ENCODE measurements at regions not wholly inside any gene's neighbourhood (a gene's known extent, or its start where the extent isn't known, plus 50 kb on each side); places are given as distances from the start of the nearest gene placed in this dataset.

GRCh38 chr4:145427991-145428390, 53.7 kb upstream of the SMAD1 start:
- Histone ChIP-seq H3K36me3 (no peaks in the 10 kb centered on the region), H3K27me3 (no peaks in the 10 kb centered on the region), H3K27ac (no peak overlapping the region), H3K9me3 (no peaks in the 10 kb centered on the region), H3K4me3 (no peak overlapping the region), H3K4me1 (no peaks in the 10 kb centered on the region)
- intact Hi-C loops (cut with DNase I), result no loop called here
- no peak for TF ChIP-seq CTCF (IDR thresholded peaks at IDR 0.05)
- DNase-seq (no peak), ATAC-seq (no peak)

- no peak overlapping the region for H3K27ac ChIP-seq
- no peaks in the 10 kb centered on the region for H3K36me3 ChIP-seq
- ATAC-seq (no peak), DNase-seq (no peak)
- no peak for TF ChIP-seq CTCF (IDR thresholded peaks at IDR 0.05)
- no peaks in the 10 kb centered on the region for H3K4me1 ChIP-seq
- intact Hi-C loops (cut with DNase I), result no loop called here
- H3K9me3 ChIP-seq, result no peaks in the 10 kb centered on the region
- no peak overlapping the region for H3K4me3 ChIP-seq
- no peaks in the 10 kb centered on the region for H3K27me3 ChIP-seq
Measured at GRCh38 chr4:145427221-145427620, 54.4 kb upstream of the SMAD1 start.

- H3K27ac ChIP-seq, result no peak overlapping the region
- intact Hi-C loops (cut with DNase I), result no loop called here
- no peaks in the 10 kb centered on the region for H3K4me1 ChIP-seq
- no peak for DNase-seq
- H3K27me3 ChIP-seq, result no peaks in the 10 kb centered on the region
- H3K36me3 ChIP-seq, result no peaks in the 10 kb centered on the region
- H3K4me3 ChIP-seq, result no peak overlapping the region
- H3K9me3 ChIP-seq, result no peaks in the 10 kb centered on the region
- no peak for ATAC-seq
- TF ChIP-seq CTCF (IDR thresholded peaks at IDR 0.05), result no peak
Measured at GRCh38 chr4:145423017-145423708, 58.5 kb upstream of the SMAD1 start.

GRCh38 chr4:145420595-145421214, 60.9 kb upstream of the SMAD1 start:
- Histone ChIP-seq H3K27me3 (no peaks in the 10 kb centered on the region), H3K27ac (no peak overlapping the region), H3K9me3 (no peaks in the 10 kb centered on the region), H3K36me3 (no peaks in the 10 kb centered on the region), H3K4me3 (no peak overlapping the region), H3K4me1 (no peaks in the 10 kb centered on the region)
- TF ChIP-seq CTCF (IDR thresholded peaks at IDR 0.05), result no peak
- ATAC-seq (no peak), DNase-seq (no peak)
- intact Hi-C loops (cut with DNase I), result no loop called here

GRCh38 chr4:145418739-145419138, 62.9 kb upstream of the SMAD1 start:
- ATAC-seq (no peak), DNase-seq (no peak)
- no peaks in the 10 kb centered on the region for H3K9me3 ChIP-seq
- H3K27me3 ChIP-seq, result no peaks in the 10 kb centered on the region
- no peaks in the 10 kb centered on the region for H3K4me1 ChIP-seq
- no peaks in the 10 kb centered on the region for H3K36me3 ChIP-seq
- no peak overlapping the region for H3K27ac ChIP-seq
- H3K4me3 ChIP-seq, result no peak overlapping the region
- no peak for TF ChIP-seq CTCF (IDR thresholded peaks at IDR 0.05)
- intact Hi-C loops (cut with DNase I), result no loop called here

Data from upper lobe of right lung (tissue), 1 donor.